Ovary (tissue), 3 donors: ENCODE measurements at regions not wholly inside any gene's neighbourhood (a gene's known extent, or its start where the extent isn't known, plus 50 kb on each side); places are given as distances from the start of the nearest gene placed in this dataset.

Experiments used
- CTCF ChIP-seq, 3 donors: fragments of 450-650 bp in 2 of 3; fragments of 200-600 bp in 1 of 3; IDR thresholded peaks; one replicate each; pipeline versions ENCODE4 v1.5.1 to v1.8.0; 2016 to 2022; ENCODE audit warnings: antibody characterized with exemption in 3 of 3, mild to moderate bottlenecking in 1 of 3
- EP300 ChIP-seq: sonication (generic); formaldehyde crosslinking; IDR thresholded peaks from one replicate; pipeline ENCODE4 v1.6.1; 2017; ENCODE audit warnings: antibody characterized with exemption
- POLR2A ChIP-seq: fragments of 450-650 bp; IDR thresholded peaks from one replicate; pipeline ENCODE4 v1.6.1; 2017; ENCODE audit warnings: antibody characterized with exemption, mild to moderate bottlenecking, moderate library complexity
- donor health status: DM: no; HTN: no; CAD: no.

GRCh38 chr11:120032766-120033390, 105.0 kb downstream of the TRIM29 start:
- TF ChIP-seq CTCF (IDR thresholded peaks at IDR 0.05), result no peak
- no peak for TF ChIP-seq POLR2A
- TF ChIP-seq EP300, result no peak
